Colonic mucosa (tissue), 4 donors: ENCODE measurements at regions not wholly inside any gene's neighbourhood (a gene's known extent, or its start where the extent isn't known, plus 50 kb on each side); places are given as distances from the start of the nearest gene placed in this dataset.

ENCODE experiments used
- DNase-seq: peaks from one replicate; pipeline ENCODE4 v3.0.0-alpha.2; 2020
- H3K27ac ChIP-seq: fragments of 200-600 bp; one replicate; pipeline ENCODE4 v1.8.0; 2021
- H3K27me3 ChIP-seq: fragments of 200-600 bp; one replicate; pipeline ENCODE4 v1.8.0; 2021
- H3K36me3 ChIP-seq: fragments of 200-600 bp; one replicate; pipeline ENCODE4 v1.8.0; 2021
- H3K4me1 ChIP-seq: fragments of 200-600 bp; one replicate; pipeline ENCODE4 v1.8.0; 2021; ENCODE audit warnings: mild to moderate bottlenecking
- H3K4me3 ChIP-seq: fragments of 200-600 bp; one replicate; pipeline ENCODE4 v1.8.0; 2021
- H3K9ac ChIP-seq, 2 donors: one replicate each; pipeline ENCODE4 v1.7.0; 2013; ENCODE audit warnings: control low read depth in 2 of 2, low read depth in 2 of 2, low read length in 2 of 2
- H3K9me3 ChIP-seq: fragments of 200-600 bp; one replicate; pipeline ENCODE4 v1.8.0; 2021
- intact Hi-C: fragments of 100-400 bp; cut with DNase I; formaldehyde crosslinking; loops from one replicate; pipeline ENCODE4 v1.14.1; 2022
- TF ChIP-seq, protein P1 (sequence below): fragments of 200-600 bp; IDR thresholded peaks from one replicate; pipeline ENCODE4 v1.8.0; 2022; ENCODE audit warnings: antibody characterized with exemption, mild to moderate bottlenecking
- donor health status: healthy.
- donor health status: DM: no; HTN: no; CAD: no.
- donor health status: DM: no; HTN: no; CAD: no.

DNA sequence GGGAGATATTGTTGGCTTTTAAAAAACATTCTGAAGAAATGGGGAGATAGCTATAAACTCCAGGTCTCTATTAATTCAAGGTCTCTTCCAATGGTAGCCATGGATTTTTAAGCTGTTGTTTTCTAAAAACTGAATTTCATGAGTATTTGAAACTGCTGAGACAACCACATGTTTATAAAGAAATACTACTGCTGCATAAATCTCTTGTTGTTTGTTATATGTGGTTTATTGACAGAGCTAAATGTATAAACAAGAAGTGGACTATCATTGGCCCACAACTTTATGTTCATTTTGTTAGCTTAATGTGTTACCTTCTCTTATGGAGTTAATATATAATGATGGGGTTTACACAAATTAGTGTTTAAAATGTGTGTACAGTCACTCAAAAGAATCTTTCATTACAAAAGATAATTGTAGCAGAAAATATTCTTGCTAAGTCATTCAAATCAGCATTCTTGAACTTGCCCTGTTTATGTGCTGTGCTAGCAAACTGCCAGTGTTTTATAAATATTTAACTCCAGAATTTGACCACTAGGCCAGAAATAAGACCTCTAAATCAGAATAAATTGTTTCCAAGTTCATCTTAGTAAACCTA is 242.1 kb downstream of the TMX3 start:
- Histone ChIP-seq H3K9ac (no peak overlapping the region), H3K27ac (no peak overlapping the region), H3K9me3 (no peaks in the 10 kb centered on the region), H3K36me3 (no peaks in the 10 kb centered on the region), H3K27me3 (no peaks in the 10 kb centered on the region), H3K4me1 (no peaks in the 10 kb centered on the region), H3K4me3 (no peak overlapping the region)
- DNase-seq = no peak
- TF ChIP-seq, protein P1, sequence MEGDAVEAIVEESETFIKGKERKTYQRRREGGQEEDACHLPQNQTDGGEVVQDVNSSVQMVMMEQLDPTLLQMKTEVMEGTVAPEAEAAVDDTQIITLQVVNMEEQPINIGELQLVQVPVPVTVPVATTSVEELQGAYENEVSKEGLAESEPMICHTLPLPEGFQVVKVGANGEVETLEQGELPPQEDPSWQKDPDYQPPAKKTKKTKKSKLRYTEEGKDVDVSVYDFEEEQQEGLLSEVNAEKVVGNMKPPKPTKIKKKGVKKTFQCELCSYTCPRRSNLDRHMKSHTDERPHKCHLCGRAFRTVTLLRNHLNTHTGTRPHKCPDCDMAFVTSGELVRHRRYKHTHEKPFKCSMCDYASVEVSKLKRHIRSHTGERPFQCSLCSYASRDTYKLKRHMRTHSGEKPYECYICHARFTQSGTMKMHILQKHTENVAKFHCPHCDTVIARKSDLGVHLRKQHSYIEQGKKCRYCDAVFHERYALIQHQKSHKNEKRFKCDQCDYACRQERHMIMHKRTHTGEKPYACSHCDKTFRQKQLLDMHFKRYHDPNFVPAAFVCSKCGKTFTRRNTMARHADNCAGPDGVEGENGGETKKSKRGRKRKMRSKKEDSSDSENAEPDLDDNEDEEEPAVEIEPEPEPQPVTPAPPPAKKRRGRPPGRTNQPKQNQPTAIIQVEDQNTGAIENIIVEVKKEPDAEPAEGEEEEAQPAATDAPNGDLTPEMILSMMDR = no peak
- intact Hi-C loops = no loop called here

DNA sequence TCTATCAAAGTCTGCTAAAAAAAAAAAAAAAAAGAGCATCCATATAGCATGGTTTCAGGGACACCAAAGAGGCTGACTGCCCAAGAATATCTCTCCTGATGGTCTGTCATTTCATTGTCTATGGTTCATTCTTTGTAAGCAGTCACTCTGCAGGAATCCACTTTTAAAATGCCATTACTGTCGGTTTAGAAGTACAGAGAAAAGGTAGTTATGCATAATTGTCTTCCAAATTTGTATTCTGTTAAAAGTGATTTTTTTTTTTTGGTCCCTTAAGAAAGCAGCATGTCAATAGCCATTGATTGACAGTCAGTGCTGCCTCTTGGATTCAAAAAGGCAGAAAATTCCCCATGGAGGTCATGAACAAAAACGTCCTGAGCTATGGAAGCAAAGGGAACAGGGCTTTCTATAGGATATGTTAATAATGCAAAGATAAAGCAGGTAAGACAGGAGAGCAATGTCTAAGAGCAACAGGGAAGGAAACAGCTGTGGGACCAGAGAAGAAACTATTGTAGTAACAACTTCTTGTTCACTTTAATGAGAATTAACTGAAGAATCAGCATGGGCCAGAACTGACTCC is 245.8 kb downstream of the TMX3 start:
- Histone ChIP-seq H3K4me3 (no peak overlapping the region), H3K27ac (no peak overlapping the region), H3K9ac (no peak overlapping the region), H3K4me1 (no peaks in the 10 kb centered on the region), H3K9me3 (no peaks in the 10 kb centered on the region), H3K36me3 (no peaks in the 10 kb centered on the region), H3K27me3 (no peaks in the 10 kb centered on the region)
- intact Hi-C loops = no loop called here
- no peak for DNase-seq
- TF ChIP-seq, protein P1 = no peak

DNA sequence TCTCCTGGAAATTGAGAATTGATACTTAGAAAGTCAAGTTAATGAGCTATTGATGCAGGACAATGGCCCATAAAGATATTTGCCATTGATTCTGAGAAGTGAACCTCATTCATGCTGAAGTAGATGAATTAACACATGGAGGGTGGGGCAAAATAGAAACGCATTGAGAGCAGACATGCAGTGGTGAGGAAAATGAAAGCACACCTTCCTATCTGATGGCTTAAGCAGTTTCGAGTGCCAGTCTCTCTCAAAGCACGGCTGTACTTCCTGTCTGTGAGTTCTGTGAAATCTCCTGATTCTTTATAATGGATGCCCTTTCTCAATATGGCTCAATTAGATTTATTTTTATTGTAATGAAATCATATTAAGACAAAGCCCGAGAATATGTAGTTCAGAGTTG is 247.0 kb downstream of the TMX3 start:
- no peak for DNase-seq
- TF ChIP-seq, protein P1 = no peak

DNA sequence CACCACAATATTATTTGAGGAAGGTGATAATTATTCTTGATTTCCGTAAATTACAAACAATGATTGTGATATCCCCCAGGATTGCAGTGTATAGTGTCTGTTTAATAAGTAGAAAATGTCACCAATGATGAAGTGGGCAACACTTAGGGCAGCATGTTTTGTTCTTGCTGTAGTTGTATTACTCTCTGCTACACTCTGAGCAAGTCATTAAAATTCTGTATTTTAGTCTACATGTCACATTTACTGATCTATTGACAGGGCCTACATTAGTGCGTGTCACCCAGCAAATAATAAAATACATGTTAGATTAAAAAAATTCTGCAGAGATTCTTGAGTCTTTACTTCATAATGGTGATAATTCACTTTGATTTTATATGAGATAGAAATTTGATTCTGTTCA is 247.6 kb downstream of the TMX3 start:
- H3K9me3 ChIP-seq = no peaks in the 10 kb centered on the region
- no peak overlapping the region for H3K4me3 ChIP-seq
- no peaks in the 10 kb centered on the region for H3K36me3 ChIP-seq
- H3K27me3 ChIP-seq = no peaks in the 10 kb centered on the region
- no peaks in the 10 kb centered on the region for H3K4me1 ChIP-seq
- no peak for DNase-seq
- no peak overlapping the region for H3K9ac ChIP-seq
- TF ChIP-seq, protein P1 = no peak
- H3K27ac ChIP-seq = no peak overlapping the region
- intact Hi-C loops = no loop called here

More for the DNA sequence above, 247.0 kb downstream of the TMX3 start:
- H3K9me3 ChIP-seq = no peaks in the 10 kb centered on the region
- no peaks in the 10 kb centered on the region for H3K36me3 ChIP-seq
- no peak overlapping the region for H3K9ac ChIP-seq
- H3K4me3 ChIP-seq = no peak overlapping the region
- no peaks in the 10 kb centered on the region for H3K4me1 ChIP-seq
- no peaks in the 10 kb centered on the region for H3K27me3 ChIP-seq
- no peak overlapping the region for H3K27ac ChIP-seq
- intact Hi-C loops = no loop called here

DNA sequence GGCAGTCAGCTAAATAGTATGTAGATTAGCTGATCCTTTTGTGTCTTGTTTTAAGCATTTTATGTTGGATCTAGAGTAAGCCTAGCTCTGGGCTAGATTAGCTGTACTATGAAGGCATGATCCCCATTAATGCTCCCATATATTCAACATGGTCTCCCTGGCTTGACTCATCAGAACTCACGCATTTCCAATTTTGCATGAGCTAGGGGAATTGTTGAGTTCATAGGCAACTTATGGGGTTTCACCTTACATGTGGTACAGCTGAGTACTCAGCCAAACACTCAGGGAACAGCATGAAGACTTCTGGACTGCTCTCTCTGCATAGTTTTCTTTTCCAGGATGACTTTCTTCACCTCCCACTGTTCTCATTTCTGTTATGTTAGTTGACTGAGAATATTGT is 248.2 kb downstream of the TMX3 start:
- H3K4me1 ChIP-seq = no peaks in the 10 kb centered on the region
- no peak overlapping the region for H3K9ac ChIP-seq
- DNase-seq = no peak
- intact Hi-C loops = no loop called here
- TF ChIP-seq, protein P1 = no peak
- H3K9me3 ChIP-seq = no peaks in the 10 kb centered on the region
- no peaks in the 10 kb centered on the region for H3K36me3 ChIP-seq
- H3K27ac ChIP-seq = no peak overlapping the region
- H3K4me3 ChIP-seq = no peak overlapping the region
- no peaks in the 10 kb centered on the region for H3K27me3 ChIP-seq
